MM.1S (cell line): ENCODE measurements at regions not wholly inside any gene's neighbourhood (a gene's known extent, or its start where the extent isn't known, plus 50 kb on each side); places are given as distances from the start of the nearest gene placed in this dataset.

Experiments used
- DNase-seq: peaks from one replicate; pipeline ENCODE4 v3.0.0-alpha.2; 2015
- H2AFZ ChIP-seq: fragments of 300-600 bp; sonication (generic); 2 replicates; pipeline ENCODE4 v1.6.0; 2016; ENCODE audit warnings: antibody characterized with exemption, low read length
- H3F3A ChIP-seq: fragments of 300-600 bp; sonication (generic); 2 replicates; pipeline ENCODE4 v1.6.1; 2016; ENCODE audit warnings: mild to moderate bottlenecking, antibody characterized with exemption, low read length, moderate library complexity, mixed read lengths; ENCODE audit not compliant: insufficient read depth
- H3K27ac ChIP-seq: fragments of 300-600 bp; sonication (generic); 2 replicates; pipeline ENCODE4 v1.5.1; 2016; ENCODE audit warnings: mild to moderate bottlenecking, low read length
- H3K27me3 ChIP-seq: fragments of 300-600 bp; sonication (generic); replicated peaks from 2 replicates; pipeline ENCODE4 v1.6.0; 2016; ENCODE audit warnings: low read length; ENCODE audit not compliant: insufficient read depth
- H3K36me3 ChIP-seq: fragments of 300-600 bp; sonication (generic); replicated peaks from 2 replicates; pipeline ENCODE4 v1.6.1; 2016; ENCODE audit warnings: mild to moderate bottlenecking, low read length, mixed read lengths; ENCODE audit not compliant: insufficient read depth
- H3K4me1 ChIP-seq: fragments of 300-600 bp; sonication (generic); 2 replicates; pipeline ENCODE4 v1.6.1; 2016; ENCODE audit warnings: low read length, mixed read lengths
- H3K4me2 ChIP-seq: fragments of 300-600 bp; sonication (generic); 2 replicates; pipeline ENCODE4 v1.6.0; 2016; ENCODE audit warnings: low read depth, low read length
- H3K4me3 ChIP-seq: fragments of 300-600 bp; sonication (generic); 2 replicates; pipeline ENCODE4 v1.5.1; 2016; ENCODE audit warnings: low read length, mixed read lengths
- H3K79me2 ChIP-seq: fragments of 300-600 bp; sonication (generic); 2 replicates; pipeline ENCODE4 v1.6.1; 2016; ENCODE audit warnings: mixed run types, low read length, mixed read lengths
- H3K9ac ChIP-seq: fragments of 300-600 bp; sonication (generic); 2 replicates; pipeline ENCODE4 v1.6.1; 2016; ENCODE audit warnings: low read length, mixed read lengths
- H3K9me2 ChIP-seq: fragments of 300-600 bp; sonication (generic); replicated peaks from 2 replicates; pipeline ENCODE4 v1.6.1; 2016; ENCODE audit warnings: mild to moderate bottlenecking, low read length, mixed read lengths; ENCODE audit not compliant: insufficient read depth
- H3K9me3 ChIP-seq: fragments of 300-600 bp; sonication (generic); replicated peaks from 2 replicates; pipeline ENCODE4 v1.6.1; 2016; ENCODE audit warnings: mild to moderate bottlenecking, low read length, mixed read lengths; ENCODE audit not compliant: insufficient read depth
- H4K20me1 ChIP-seq: fragments of 300-600 bp; sonication (generic); 2 replicates; pipeline ENCODE4 v1.6.1; 2016; ENCODE audit warnings: mild to moderate bottlenecking, low read length, moderate library complexity, mixed read lengths; ENCODE audit not compliant: insufficient read depth
- CTCF ChIP-seq: fragments of 300-600 bp; sonication (generic); IDR thresholded peaks from 2 replicates; pipeline ENCODE4 v1.5.1; 2016; ENCODE audit warnings: antibody characterized with exemption, low read length, mixed read lengths
- EZH2 ChIP-seq: fragments of 300-600 bp; sonication (generic); optimal IDR thresholded peaks from 2 replicates; pipeline ENCODE3; 2017; ENCODE audit warnings: low read depth, mild to moderate bottlenecking, antibody characterized with exemption, low read length, mixed read lengths
- EZH2phosphoT487 ChIP-seq: fragments of 300-600 bp; sonication (generic); IDR thresholded peaks from 2 replicates; pipeline ENCODE4 v1.6.1; 2018; ENCODE audit warnings: antibody characterized with exemption, low read length

GRCh38 chr21:36210779-36211659 is 54.4 kb downstream of the DOP1B start:
- H3K4me1 ChIP-seq = no peaks in the 10 kb centered on the region
- no peaks in the 10 kb centered on the region for H4K20me1 ChIP-seq
- DNase-seq = no peak
- H3K9me3 ChIP-seq = no peaks in the 10 kb centered on the region
- no peaks in the 10 kb centered on the region for H3K79me2 ChIP-seq
- no peak overlapping the region for H3K27ac ChIP-seq
- no peaks in the 10 kb centered on the region for H3K9me2 ChIP-seq
- no peaks in the 10 kb centered on the region for H3K27me3 ChIP-seq
- no peaks in the 10 kb centered on the region for H3K36me3 ChIP-seq
- H3K4me2 ChIP-seq = no peak overlapping the region
- no peaks in the 10 kb centered on the region for H3F3A ChIP-seq
- no peak overlapping the region for H3K4me3 ChIP-seq
- H3K9ac ChIP-seq = no peak overlapping the region
- no peak overlapping the region for H2AFZ ChIP-seq
- TF ChIP-seq EZH2 (no peak), EZH2phosphoT487 (no peak), CTCF (no peak)

- Histone ChIP-seq H3K27me3 (no peaks in the 10 kb centered on the region), H3F3A (no peaks in the 10 kb centered on the region), H4K20me1 (no peaks in the 10 kb centered on the region), H3K4me1 (no peaks in the 10 kb centered on the region), H3K36me3 (no peaks in the 10 kb centered on the region), H3K4me3 (no peak overlapping the region), H3K9me2 (no peaks in the 10 kb centered on the region), H3K27ac (no peak overlapping the region), H3K79me2 (no peaks in the 10 kb centered on the region), H3K9me3 (no peaks in the 10 kb centered on the region), H3K9ac (no peak overlapping the region), H3K4me2 (no peak overlapping the region), H2AFZ (no peak overlapping the region)
- no peak for DNase-seq
- no peak for TF ChIP-seq EZH2phosphoT487
- TF ChIP-seq EZH2 = no peak
- TF ChIP-seq CTCF = no peak
Measured at GRCh38 chr21:36211660-36212512, 55.3 kb downstream of the DOP1B start.

DNA sequence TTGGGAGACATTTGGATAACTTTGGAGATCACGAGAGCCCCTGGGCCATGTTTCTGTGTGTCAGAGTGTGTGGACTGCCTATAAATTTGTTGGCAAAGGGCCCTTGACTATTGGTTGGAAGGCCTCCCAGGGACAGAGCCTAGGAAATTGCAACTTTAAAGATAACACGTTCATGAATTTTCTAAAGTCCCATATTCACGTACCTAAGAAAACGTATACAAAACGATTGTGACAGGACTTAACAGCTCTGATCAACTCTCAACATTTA is 55.8 kb downstream of the DOP1B start:
- no peaks in the 10 kb centered on the region for H3F3A ChIP-seq
- H3K9me3 ChIP-seq = no peaks in the 10 kb centered on the region
- no peaks in the 10 kb centered on the region for H3K36me3 ChIP-seq
- H3K4me2 ChIP-seq = no peak overlapping the region
- no peaks in the 10 kb centered on the region for H3K9me2 ChIP-seq
- no peak for TF ChIP-seq EZH2phosphoT487
- TF ChIP-seq CTCF = no peak
- no peak for TF ChIP-seq EZH2
- DNase-seq = no peak
- H3K79me2 ChIP-seq = no peaks in the 10 kb centered on the region
- H2AFZ ChIP-seq = no peak overlapping the region
- H3K4me3 ChIP-seq = no peak overlapping the region
- no peaks in the 10 kb centered on the region for H3K27me3 ChIP-seq
- no peaks in the 10 kb centered on the region for H4K20me1 ChIP-seq
- no peak overlapping the region for H3K27ac ChIP-seq
- no peak overlapping the region for H3K9ac ChIP-seq
- no peaks in the 10 kb centered on the region for H3K4me1 ChIP-seq
